Activated T-cell treated with anti-CD3 and anti-CD28 coated beads, Interleukin-2, amount 50 U/mL, for 24 hours (primary cell): ENCODE measurements at regions not wholly inside any gene's neighbourhood (a gene's known extent, or its start where the extent isn't known, plus 50 kb on each side); places are given as distances from the start of the nearest gene placed in this dataset.

Experiments used
- DNase-seq: peaks from one replicate; pipeline ENCODE4 v3.0.0-alpha.2; 2020
- H3K27ac Mint-ChIP-seq: 2 replicates; pipeline ENCODE4 v1.8.0; 2020; ENCODE audit warnings: mild to moderate bottlenecking, mixed read lengths
- H3K27me3 Mint-ChIP-seq: 2 replicates; pipeline ENCODE4 v1.8.0; 2020; ENCODE audit warnings: mixed read lengths
- H3K36me3 Mint-ChIP-seq: 2 replicates; pipeline ENCODE4 v1.8.0; 2020; ENCODE audit warnings: low read depth, mixed read lengths
- H3K4me1 Mint-ChIP-seq: 2 replicates; pipeline ENCODE4 v1.8.0; 2020; ENCODE audit warnings: low read depth, mixed read lengths
- H3K4me3 Mint-ChIP-seq: 2 replicates; pipeline ENCODE4 v1.8.0; 2020; ENCODE audit warnings: mild to moderate bottlenecking, moderate library complexity, mixed read lengths
- H3K9me3 Mint-ChIP-seq: 2 replicates; pipeline ENCODE4 v1.8.0; 2020; ENCODE audit warnings: mixed read lengths

DNA sequence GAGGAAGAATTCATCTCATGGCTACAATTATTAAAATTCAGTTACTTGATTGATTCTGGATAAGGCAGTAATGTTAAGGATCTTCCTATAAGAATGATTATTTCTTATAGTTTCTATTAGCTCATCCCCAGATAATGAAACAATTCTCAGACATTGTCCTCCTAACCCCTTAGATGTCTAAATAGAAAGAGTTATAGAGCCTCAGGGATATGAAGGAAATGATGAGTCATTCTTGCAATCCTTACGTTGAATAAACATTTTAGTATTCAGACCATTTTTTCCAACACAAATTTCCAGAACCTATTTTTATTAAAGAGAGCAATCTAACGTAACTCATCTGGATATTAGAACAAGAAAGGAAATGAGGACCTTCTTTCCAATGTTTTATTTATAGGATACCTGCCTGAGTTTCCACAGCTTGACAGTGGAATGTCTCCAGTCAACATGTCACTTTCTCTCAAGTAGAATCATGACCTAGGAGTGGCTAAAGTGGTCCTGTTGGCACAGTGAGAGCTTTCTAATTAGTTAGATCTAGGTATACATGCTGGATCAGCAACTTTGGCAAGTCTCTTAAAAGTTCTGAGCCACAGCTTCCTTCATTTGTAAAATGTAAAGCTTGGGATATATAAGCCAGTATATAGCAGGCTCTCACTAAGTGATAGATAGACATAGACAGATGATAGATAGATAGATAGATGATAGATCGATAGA lies 88.0 kb upstream of the RAB27B start:
- H3K4me1 Mint-ChIP-seq: peaks cover 12% of the 10 kb centered on the region
- H3K27ac Mint-ChIP-seq: no peak overlapping the region
- H3K9me3 Mint-ChIP-seq: peaks cover 3% of the 10 kb centered on the region
- no peak for DNase-seq
- no peak overlapping the region for H3K4me3 Mint-ChIP-seq
- no peaks in the 10 kb centered on the region for H3K36me3 Mint-ChIP-seq
- H3K27me3 Mint-ChIP-seq: no peaks in the 10 kb centered on the region

DNA sequence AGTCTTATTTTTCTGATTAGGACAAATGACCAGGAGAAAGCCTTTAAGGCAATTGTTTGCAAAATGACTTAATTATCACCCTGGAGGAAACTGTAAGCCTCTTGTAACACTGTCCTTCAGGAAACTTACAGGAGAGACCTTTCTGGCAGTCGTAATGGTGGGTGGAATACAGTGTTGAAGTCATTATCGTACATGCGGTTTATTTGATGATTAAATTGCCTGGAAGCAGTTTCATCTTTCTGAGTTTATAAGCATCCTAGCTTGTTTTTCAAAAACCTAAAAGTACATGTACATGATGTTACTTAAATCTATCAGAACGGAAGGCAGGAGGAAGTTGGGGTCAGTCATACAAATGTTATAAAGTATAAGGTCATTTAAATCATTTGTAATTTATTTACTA lies 86.2 kb upstream of the RAB27B start:
- DNase-seq: no peak
- no peaks in the 10 kb centered on the region for H3K27me3 Mint-ChIP-seq
- no peak overlapping the region for H3K27ac Mint-ChIP-seq
- peaks cover 7% of the 10 kb centered on the region for H3K4me1 Mint-ChIP-seq
- H3K9me3 Mint-ChIP-seq: peaks cover 3% of the 10 kb centered on the region
- no peak overlapping the region for H3K4me3 Mint-ChIP-seq
- H3K36me3 Mint-ChIP-seq: no peaks in the 10 kb centered on the region

DNA sequence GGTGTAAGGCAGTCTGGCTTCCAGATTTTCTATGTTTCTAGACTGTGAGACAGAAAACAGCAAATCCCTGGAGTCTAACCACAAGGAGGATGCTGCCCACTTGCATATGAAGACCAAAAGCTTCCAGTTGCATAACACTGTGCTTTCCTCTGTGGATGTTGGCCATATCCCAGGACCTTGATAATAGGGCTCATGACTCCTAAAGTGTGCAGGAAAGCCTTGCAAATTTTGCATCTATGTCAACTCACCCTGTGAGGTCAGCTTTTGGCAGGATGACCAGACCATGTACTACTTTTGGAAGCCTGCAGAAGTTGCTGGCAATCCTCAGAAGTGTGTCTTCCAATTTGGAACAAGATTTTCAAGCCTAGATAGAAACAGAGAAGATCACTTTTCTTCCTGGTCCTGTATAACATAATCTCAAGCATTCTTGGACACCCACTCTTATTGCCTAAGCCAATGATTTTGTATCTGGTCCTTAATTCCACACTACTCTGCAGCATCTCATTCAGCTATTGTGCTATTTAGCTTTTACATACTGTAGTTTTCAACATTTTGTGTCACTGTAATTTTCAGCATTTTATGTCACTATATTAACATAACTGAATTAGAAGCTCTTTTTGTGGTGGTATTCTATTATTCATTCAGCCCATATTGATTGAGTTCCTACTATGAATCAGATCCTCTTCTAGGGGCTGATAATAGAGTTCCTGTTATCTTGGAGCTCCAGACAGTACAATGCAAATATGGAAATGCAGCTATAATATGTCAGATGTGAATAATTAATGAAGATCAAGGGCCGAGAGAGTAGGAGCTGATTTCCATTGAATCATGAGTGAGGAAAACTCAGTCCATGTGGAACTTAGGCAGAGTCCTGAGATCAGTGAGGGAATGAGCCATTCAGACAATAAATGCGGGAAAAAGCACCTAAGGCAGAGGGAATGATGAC lies 85.3 kb upstream of the RAB27B start:
- no peaks in the 10 kb centered on the region for H3K36me3 Mint-ChIP-seq
- peaks cover 3% of the 10 kb centered on the region for H3K9me3 Mint-ChIP-seq
- no peak overlapping the region for H3K4me3 Mint-ChIP-seq
- H3K4me1 Mint-ChIP-seq: peaks cover 4% of the 10 kb centered on the region
- H3K27me3 Mint-ChIP-seq: no peaks in the 10 kb centered on the region
- no peak overlapping the region for H3K27ac Mint-ChIP-seq
- DNase-seq: no peak

DNA sequence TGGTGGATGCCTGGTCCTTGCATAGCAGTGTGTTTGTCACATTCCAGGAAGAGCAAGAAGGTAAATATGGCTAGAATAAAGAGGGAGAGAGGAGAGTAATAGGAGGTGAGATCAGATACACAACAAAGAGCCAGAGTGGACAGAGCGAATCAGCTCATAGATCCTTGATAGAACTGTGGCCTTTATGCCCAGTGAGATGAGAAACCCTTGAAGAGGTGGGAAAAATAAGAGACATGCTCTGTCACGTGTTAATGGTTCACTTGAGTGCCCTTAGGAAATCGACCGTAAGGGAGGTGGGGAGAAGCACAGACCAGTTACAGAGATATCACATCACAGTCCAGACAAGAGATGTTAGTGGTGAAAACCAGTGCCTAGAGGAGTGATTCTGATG lies 84.7 kb upstream of the RAB27B start:
- Mint-ChIP-seq H3K4me3 (no peak overlapping the region), H3K4me1 (no peaks in the 10 kb centered on the region), H3K36me3 (no peaks in the 10 kb centered on the region), H3K9me3 (no peaks in the 10 kb centered on the region), H3K27ac (no peak overlapping the region), H3K27me3 (no peaks in the 10 kb centered on the region)
- DNase-seq: no peak

DNA sequence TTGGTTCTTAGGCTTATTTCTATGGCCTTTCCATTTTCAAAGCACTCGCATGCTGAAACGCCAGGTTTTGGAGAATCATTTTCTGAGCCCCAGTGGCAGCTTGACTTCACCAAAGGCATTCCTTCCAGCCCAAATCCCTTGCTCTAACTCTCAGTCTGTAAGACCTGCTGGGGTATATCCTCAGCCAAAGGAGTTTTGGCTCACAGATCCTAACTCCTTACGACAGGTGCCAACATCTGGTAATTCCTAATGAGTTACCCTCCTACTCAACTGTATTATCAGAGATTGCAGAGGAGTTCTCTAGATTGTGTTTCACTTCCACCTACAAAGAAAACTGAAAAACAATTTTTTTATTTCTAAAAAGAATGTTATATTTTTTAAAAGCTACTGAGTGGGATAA lies 79.0 kb upstream of the RAB27B start:
- Mint-ChIP-seq H3K27me3 (no peaks in the 10 kb centered on the region), H3K9me3 (no peaks in the 10 kb centered on the region), H3K27ac (no peak overlapping the region), H3K4me1 (no peaks in the 10 kb centered on the region), H3K4me3 (no peak overlapping the region), H3K36me3 (no peaks in the 10 kb centered on the region)
- DNase-seq: no peak

DNA sequence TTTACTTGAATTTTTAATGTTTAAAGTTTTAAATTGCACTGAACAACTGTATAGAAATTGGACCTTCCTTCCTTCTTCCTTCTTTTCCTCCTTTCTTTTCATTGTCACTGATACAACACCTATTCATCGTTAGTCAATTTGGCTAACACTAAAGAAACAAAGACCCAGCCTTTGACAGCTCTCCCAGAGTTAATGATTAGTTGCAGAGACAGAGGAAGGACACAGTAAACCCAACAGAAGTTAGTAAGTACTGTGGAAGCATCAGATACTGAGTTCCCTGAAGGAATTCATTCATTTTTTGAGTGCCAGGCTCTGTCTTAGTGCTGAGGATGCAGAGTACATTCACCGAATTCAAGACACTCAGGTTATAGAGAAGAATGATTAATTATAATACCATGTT lies 77.9 kb upstream of the RAB27B start:
- no peaks in the 10 kb centered on the region for H3K27me3 Mint-ChIP-seq
- no peaks in the 10 kb centered on the region for H3K9me3 Mint-ChIP-seq
- H3K4me1 Mint-ChIP-seq: no peaks in the 10 kb centered on the region
- H3K27ac Mint-ChIP-seq: no peak overlapping the region
- no peak for DNase-seq
- H3K36me3 Mint-ChIP-seq: no peaks in the 10 kb centered on the region
- H3K4me3 Mint-ChIP-seq: no peak overlapping the region

DNA sequence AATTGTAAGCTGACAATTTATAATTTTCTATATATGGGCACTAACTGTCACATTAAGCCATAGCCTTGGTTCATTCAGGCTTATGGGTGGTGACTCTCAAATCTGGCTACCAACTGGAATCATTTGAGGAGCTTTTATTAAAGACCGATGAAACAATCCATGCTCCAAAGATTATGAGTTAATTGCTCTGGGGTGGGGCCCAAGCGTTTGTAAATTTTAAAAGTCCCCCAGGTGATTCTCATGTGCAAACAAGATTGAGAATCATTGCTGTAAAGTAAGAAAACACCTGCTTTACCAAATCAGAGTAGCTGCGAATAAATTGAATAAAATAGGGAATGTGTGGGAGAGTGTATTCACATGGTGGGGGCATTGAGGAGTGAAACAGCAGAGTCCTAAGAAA lies 76.1 kb upstream of the RAB27B start:
- no peak overlapping the region for H3K27ac Mint-ChIP-seq
- H3K9me3 Mint-ChIP-seq: no peaks in the 10 kb centered on the region
- H3K4me3 Mint-ChIP-seq: no peak overlapping the region
- no peaks in the 10 kb centered on the region for H3K36me3 Mint-ChIP-seq
- H3K4me1 Mint-ChIP-seq: no peaks in the 10 kb centered on the region
- H3K27me3 Mint-ChIP-seq: no peaks in the 10 kb centered on the region
- DNase-seq: no peak

DNA sequence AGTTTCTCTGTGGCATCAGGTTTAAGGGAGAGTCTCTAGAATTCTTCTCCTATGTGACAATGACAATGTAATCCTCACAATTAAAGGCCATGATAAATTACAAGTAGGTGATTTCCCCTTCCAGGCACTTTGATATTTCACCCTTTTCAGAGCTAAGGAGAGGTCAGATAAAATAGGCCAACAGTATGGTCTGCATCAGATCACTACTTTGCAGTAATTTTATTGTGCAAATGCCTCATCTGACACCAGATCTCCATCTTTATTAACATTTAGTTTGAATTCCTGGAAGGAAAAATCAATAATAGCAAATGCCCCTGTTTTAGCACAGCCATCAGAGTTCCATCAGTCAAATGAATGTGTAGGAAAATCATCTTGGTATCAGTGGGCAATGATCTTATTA lies 72.8 kb upstream of the RAB27B start:
- Mint-ChIP-seq H3K27ac (no peak overlapping the region), H3K4me1 (no peaks in the 10 kb centered on the region), H3K27me3 (no peaks in the 10 kb centered on the region), H3K9me3 (no peaks in the 10 kb centered on the region), H3K36me3 (no peaks in the 10 kb centered on the region), H3K4me3 (no peak overlapping the region)
- no peak for DNase-seq

DNA sequence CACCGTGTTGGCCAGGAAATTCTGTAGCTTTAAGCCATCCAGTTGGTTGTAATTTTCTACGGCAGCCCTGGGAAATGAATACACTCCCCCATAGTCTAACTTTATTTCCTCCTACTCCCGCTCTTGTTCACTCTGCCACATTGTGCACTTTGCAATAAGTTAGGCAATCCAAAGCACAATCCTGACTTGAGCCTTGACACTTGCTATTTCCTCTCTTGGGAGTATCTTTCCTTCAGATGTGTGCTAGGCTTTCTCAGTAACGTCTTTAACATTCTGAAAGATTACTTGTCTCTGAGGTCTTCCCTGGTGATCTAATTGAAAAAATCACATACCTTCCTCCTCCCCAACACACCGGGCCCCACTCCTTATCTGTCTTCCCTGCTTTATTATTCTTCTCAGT lies 65.9 kb upstream of the RAB27B start:
- H3K27ac Mint-ChIP-seq: no peak overlapping the region
- H3K27me3 Mint-ChIP-seq: peaks cover 8% of the 10 kb centered on the region
- H3K36me3 Mint-ChIP-seq: no peaks in the 10 kb centered on the region
- H3K4me3 Mint-ChIP-seq: no peak overlapping the region
- no peaks in the 10 kb centered on the region for H3K9me3 Mint-ChIP-seq
- no peak for DNase-seq
- H3K4me1 Mint-ChIP-seq: no peaks in the 10 kb centered on the region

DNA sequence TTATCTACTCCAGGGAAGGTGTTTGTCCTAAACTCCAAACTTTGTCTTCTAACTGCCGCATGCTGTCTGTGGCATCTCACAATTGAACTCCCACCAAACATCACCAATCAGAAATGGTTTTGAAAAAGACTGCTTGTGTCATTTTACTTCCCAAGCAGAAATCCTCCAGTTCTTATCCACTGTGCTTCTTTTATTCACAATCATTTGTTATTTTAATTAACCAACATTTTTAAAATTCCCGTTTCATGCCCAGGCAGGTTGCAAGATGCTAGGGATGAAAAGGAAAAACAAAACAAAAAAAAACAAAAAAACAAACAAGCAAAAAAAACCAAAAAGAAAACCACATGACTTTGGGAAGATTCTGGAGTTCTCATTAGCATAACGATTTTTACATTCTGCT lies 63.5 kb upstream of the RAB27B start:
- Mint-ChIP-seq H3K4me1 (no peaks in the 10 kb centered on the region), H3K9me3 (no peaks in the 10 kb centered on the region)

DNA sequence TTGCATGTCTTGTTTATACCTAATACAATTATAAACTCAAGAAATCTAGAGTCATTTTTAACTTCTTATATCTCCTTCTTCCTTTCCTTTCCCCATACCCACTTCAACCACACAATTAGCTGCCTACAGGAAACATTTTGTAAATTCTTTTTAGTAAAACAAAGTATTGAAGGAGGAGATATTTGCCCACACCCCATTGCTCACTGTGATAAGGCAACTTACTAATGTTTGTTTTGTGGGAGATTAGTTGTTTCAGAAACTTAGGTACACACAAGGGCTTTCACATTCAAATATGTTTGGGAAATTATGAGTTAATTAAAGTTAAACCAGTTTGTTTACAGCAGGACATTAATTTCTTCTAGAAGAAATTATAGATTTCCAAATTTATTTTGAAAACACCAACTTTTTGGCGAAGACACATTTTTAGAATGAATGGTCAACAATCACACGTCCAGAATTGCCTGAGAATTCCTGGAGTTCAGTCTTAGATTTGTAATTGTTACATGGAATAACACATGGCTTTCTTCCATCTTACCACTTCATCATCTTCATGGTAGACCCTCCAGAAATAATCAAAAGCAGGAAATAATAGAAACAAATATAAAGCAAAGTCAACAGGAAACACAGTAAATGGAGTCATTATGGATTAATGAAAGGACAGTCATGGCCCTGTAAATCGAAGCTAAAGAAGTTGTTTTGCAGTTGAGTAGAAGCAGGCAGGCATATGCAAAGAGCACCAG lies 62.5 kb upstream of the RAB27B start:
- H3K36me3 Mint-ChIP-seq: no peaks in the 10 kb centered on the region
- H3K27ac Mint-ChIP-seq: no peak overlapping the region
- H3K9me3 Mint-ChIP-seq: no peaks in the 10 kb centered on the region
- no peak overlapping the region for H3K4me3 Mint-ChIP-seq
- DNase-seq: no peak
- peaks cover 8% of the 10 kb centered on the region for H3K27me3 Mint-ChIP-seq
- H3K4me1 Mint-ChIP-seq: no peaks in the 10 kb centered on the region

More for the DNA sequence above, 63.5 kb upstream of the RAB27B start:
- H3K36me3 Mint-ChIP-seq: no peaks in the 10 kb centered on the region
- no peak overlapping the region for H3K4me3 Mint-ChIP-seq
- DNase-seq: no peak
- H3K27me3 Mint-ChIP-seq: peaks cover 8% of the 10 kb centered on the region
- no peak overlapping the region for H3K27ac Mint-ChIP-seq

DNA sequence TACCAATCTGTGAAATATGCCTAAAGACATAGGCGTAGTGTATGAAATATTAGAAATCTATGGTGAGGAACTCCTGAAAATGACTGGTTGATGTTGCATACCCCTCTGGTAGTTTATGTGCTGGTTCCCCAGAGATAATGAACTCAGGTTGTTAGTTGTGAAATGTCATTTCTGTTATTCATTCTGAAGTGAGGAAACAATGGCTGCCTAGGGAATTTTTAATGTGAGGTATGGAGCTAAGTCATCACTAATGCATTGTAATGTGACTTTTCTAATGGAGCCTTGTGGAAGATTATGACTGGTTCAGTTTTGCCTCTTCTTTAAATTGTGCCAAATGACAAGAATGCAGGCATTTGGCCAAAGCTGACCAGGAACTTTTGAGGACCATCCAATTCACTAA lies 61.6 kb upstream of the RAB27B start:
- Mint-ChIP-seq H3K36me3 (no peaks in the 10 kb centered on the region), H3K27me3 (peaks cover 8% of the 10 kb centered on the region), H3K4me3 (no peak overlapping the region), H3K9me3 (no peaks in the 10 kb centered on the region), H3K4me1 (no peaks in the 10 kb centered on the region), H3K27ac (no peak overlapping the region)
- DNase-seq: no peak

DNA sequence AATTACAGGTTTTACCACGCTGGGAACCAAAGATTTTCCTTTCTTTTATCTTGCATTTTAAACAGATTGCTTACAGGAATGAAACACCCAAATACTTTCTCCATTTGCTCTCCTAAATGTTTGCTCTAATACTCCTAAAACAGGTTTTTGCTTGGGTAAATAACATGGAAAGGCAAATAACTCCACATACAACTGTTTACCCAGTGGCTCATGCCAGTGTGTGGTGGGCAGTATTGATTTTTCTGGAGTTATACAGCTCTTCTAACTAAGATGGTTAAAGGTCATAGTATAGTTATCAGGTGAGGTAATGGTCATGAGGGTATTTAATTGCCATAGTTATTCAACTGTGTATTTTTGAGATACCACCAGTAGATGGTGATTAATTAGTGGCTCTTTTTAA lies 61.2 kb upstream of the RAB27B start:
- Mint-ChIP-seq H3K4me3 (no peak overlapping the region), H3K36me3 (no peaks in the 10 kb centered on the region), H3K9me3 (no peaks in the 10 kb centered on the region), H3K27ac (no peak overlapping the region), H3K27me3 (peaks cover 8% of the 10 kb centered on the region), H3K4me1 (no peaks in the 10 kb centered on the region)
- no peak for DNase-seq

DNA sequence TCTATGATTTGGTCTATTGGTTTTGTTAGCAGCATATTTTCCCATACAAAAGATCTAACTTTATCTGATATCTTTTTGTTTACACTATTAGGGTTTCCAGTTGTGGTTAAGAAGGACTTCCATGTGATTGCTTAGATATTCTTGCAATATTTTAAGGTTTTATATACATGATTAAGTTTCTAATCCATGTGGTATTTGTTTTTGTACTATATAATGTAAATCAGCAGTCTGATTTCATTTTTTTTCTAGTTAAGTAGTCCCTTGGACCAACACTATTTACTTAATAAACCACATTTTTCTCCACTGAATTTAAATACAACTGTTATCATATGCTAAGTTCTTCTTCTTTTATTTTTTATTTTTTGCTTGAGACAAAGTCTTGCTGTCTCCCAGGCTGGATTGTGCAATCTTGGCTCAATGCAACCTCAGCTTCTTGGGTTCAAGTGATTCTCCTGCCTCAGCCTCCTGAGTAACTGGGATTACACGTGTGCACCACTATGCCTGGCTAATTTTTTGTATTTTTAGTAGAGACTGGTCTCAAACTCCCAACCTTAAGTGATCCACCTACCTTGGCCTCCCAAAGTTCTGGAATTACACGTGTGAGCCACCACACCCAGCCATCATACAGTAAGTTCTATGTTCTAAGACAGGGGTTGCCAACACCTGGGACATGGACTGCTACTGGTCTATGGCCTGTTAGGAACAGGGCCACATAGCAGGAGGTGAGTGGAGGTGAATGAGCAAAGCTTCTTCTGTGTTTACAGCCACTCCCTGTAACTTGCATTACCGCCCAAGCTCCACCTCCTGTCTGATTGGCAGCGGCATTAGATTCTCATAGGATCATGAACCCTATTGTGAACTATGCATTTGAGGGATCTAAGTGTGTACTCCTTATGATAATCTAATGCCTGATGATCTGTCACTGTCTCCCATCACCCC lies 58.5 kb upstream of the RAB27B start:
- Mint-ChIP-seq H3K4me1 (no peaks in the 10 kb centered on the region), H3K9me3 (no peaks in the 10 kb centered on the region), H3K27me3 (peaks cover 3% of the 10 kb centered on the region), H3K36me3 (no peaks in the 10 kb centered on the region), H3K4me3 (no peak overlapping the region), H3K27ac (no peak overlapping the region)
- DNase-seq: no peak
